Tibial nerve (tissue), 4 donors: ENCODE measurements at regions not wholly inside any gene's neighbourhood (a gene's known extent, or its start where the extent isn't known, plus 50 kb on each side); places are given as distances from the start of the nearest gene placed in this dataset.

Experiments
- CTCF ChIP-seq, 5 experiments: fragments of 200-600 bp in 3 of 5; fragments of 450-650 bp in 2 of 5; sonication (generic) in 3 of 5; IDR thresholded peaks; one replicate each; pipeline ENCODE4 v1.5.1; 2016 to 2019; ENCODE audit warnings: antibody characterized with exemption in 5 of 5, mild to moderate bottlenecking in 3 of 5, moderate library complexity in 2 of 5
- EP300 ChIP-seq, 2 donors: sonication (generic); formaldehyde crosslinking; IDR thresholded peaks; one replicate each; pipeline ENCODE4 v1.6.1; 2017; ENCODE audit warnings: antibody characterized with exemption in 2 of 2, mild to moderate bottlenecking in 1 of 2
- POLR2A ChIP-seq, 2 donors: fragments of 450-650 bp; IDR thresholded peaks; one replicate each; pipeline ENCODE4 v1.6.1; 2017; ENCODE audit warnings: antibody characterized with exemption in 2 of 2, mild to moderate bottlenecking in 2 of 2, moderate library complexity in 2 of 2

GRCh38 chr10:83862723-83863122 is 276.6 kb upstream of the GHITM start:
- no peak for TF ChIP-seq CTCF (IDR thresholded peaks at IDR 0.05)
- no peak for TF ChIP-seq POLR2A (IDR thresholded peaks at IDR 0.05)
- no peak for TF ChIP-seq EP300 (IDR thresholded peaks at IDR 0.05)
